ENCODE measurements at regions not wholly inside any gene's neighbourhood (a gene's known extent, or its start where the extent isn't known, plus 50 kb on each side); places are given as distances from the start of the nearest gene placed in this dataset.
"Not testable (repeated sequence)": the region's sequence is repeated elsewhere in the genome, so short reads cannot be mapped to it uniquely, and the experiment has no call there.

- no peaks in the 10 kb centered on the region for H3K36me3 Mint-ChIP-seq
- DNase-seq (ENCODE audit: extremely low spot score, unreplicated experiment), result no peak
- H3K9me3 Mint-ChIP-seq, result no peaks in the 10 kb centered on the region
- TF ChIP-seq, protein P1, sequence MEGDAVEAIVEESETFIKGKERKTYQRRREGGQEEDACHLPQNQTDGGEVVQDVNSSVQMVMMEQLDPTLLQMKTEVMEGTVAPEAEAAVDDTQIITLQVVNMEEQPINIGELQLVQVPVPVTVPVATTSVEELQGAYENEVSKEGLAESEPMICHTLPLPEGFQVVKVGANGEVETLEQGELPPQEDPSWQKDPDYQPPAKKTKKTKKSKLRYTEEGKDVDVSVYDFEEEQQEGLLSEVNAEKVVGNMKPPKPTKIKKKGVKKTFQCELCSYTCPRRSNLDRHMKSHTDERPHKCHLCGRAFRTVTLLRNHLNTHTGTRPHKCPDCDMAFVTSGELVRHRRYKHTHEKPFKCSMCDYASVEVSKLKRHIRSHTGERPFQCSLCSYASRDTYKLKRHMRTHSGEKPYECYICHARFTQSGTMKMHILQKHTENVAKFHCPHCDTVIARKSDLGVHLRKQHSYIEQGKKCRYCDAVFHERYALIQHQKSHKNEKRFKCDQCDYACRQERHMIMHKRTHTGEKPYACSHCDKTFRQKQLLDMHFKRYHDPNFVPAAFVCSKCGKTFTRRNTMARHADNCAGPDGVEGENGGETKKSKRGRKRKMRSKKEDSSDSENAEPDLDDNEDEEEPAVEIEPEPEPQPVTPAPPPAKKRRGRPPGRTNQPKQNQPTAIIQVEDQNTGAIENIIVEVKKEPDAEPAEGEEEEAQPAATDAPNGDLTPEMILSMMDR (conservative IDR thresholded peaks at IDR 0.05), result no peak
- no peak overlapping the region for H3K4me3 Mint-ChIP-seq
- H3K27me3 Mint-ChIP-seq, result peaks cover 3% of the 10 kb centered on the region
- peaks cover 5% of the 10 kb centered on the region for H3K4me1 Mint-ChIP-seq (ENCODE audit: unreplicated experiment)
- no peak overlapping the region for H3K27ac Mint-ChIP-seq
Measured at GRCh38 chr5:99438619-99439018, 509.8 kb upstream of the CHD1 start.

DNA sequence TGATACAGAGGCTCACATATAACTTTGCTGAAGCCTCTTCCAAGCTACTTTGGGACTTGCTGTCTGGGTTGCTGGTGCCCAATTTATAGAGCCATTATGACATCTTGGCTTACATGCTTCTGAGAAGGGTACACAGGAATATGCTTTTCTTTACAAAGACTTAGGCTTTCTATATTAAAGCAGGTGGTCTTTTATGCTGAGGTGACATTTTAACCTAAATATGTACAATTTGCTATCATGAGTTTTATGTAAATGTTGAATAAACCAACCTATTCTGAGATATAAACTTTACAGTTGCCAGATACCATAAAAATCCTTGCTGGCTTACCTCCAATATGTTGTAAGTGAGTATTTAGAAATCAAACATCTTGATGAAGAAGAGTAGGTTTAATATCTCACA lies 509.2 kb upstream of the CHD1 start:
- Mint-ChIP-seq H3K4me1 (ENCODE audit: unreplicated experiment) (peaks cover 5% of the 10 kb centered on the region), H3K27me3 (no peaks in the 10 kb centered on the region), H3K4me3 (no peak overlapping the region), H3K27ac (no peak overlapping the region), H3K36me3 (no peaks in the 10 kb centered on the region), H3K9me3 (no peaks in the 10 kb centered on the region)
- DNase-seq (ENCODE audit: extremely low spot score, unreplicated experiment), result no peak
- TF ChIP-seq, protein P1 (conservative IDR thresholded peaks at IDR 0.05), result no peak

- H3K27me3 Mint-ChIP-seq; H3K27ac Mint-ChIP-seq; H3K9me3 Mint-ChIP-seq; DNase-seq (ENCODE audit: extremely low spot score, unreplicated experiment); H3K4me3 Mint-ChIP-seq; H3K36me3 Mint-ChIP-seq; H3K4me1 Mint-ChIP-seq (ENCODE audit: unreplicated experiment): not testable (repeated sequence)
Measured at GRCh38 chr5:99423396-99423795, 494.6 kb upstream of the CHD1 start.

DNA sequence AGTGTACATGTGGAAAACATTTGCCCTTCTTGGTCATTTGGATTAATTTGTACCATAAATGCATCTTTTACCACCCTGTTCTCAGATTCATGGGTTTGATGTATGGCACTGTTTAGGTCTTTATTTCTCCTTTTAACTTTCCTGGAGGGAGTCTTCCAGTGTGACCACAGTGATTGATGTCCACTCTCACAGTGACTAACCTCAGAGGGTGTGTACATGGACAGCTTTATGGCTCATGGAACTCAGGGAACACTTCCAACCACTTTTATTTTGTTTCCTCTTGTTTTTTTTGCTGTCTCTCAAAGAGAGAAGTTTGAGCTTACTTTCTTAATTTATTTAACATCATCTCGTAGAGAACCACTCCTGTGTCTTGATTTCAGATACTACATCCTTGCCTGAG lies 489.8 kb upstream of the CHD1 start:
- not testable (repeated sequence) for H3K36me3 Mint-ChIP-seq; DNase-seq (ENCODE audit: extremely low spot score, unreplicated experiment); H3K27me3 Mint-ChIP-seq; H3K9me3 Mint-ChIP-seq; H3K4me3 Mint-ChIP-seq; H3K4me1 Mint-ChIP-seq (ENCODE audit: unreplicated experiment); H3K27ac Mint-ChIP-seq

- DNase-seq (ENCODE audit: extremely low spot score, unreplicated experiment); H3K4me1 Mint-ChIP-seq (ENCODE audit: unreplicated experiment); H3K27ac Mint-ChIP-seq; H3K4me3 Mint-ChIP-seq; H3K9me3 Mint-ChIP-seq; H3K36me3 Mint-ChIP-seq; H3K27me3 Mint-ChIP-seq: not testable (repeated sequence)
Measured at GRCh38 chr5:99410386-99410785, 481.6 kb upstream of the CHD1 start.

GRCh38 chr5:99404764-99405302 lies 476.0 kb upstream of the CHD1 start:
- H3K36me3 Mint-ChIP-seq, H3K27ac Mint-ChIP-seq: not testable (repeated sequence)

DNA sequence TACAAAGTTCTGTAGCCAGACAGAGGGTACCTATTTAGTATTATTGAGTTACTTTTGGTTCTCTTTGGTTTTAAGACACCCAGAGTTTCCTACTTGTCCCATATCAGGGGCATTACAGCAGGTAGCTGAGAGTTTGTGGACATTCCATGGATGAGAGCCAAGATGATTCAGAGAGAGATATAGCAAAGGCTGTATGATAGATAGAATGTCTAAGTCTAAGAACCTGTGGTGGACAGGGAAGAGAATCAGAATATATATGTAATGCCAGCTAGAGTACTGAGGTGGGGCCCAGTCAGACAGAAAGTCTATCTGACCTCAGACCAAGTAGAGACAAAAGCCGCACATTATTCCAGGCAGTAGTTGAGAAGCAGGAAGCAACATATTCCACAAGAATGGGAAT lies 471.8 kb upstream of the CHD1 start:
- not testable (repeated sequence) for DNase-seq (ENCODE audit: extremely low spot score, unreplicated experiment); H3K27ac Mint-ChIP-seq; H3K4me3 Mint-ChIP-seq; H3K27me3 Mint-ChIP-seq; H3K9me3 Mint-ChIP-seq; H3K36me3 Mint-ChIP-seq; H3K4me1 Mint-ChIP-seq (ENCODE audit: unreplicated experiment)

More at GRCh38 chr5:99404764-99405302, 476.0 kb upstream of the CHD1 start:
- not testable (repeated sequence) for H3K9me3 Mint-ChIP-seq; DNase-seq (ENCODE audit: extremely low spot score, unreplicated experiment); H3K4me3 Mint-ChIP-seq; H3K27me3 Mint-ChIP-seq; H3K4me1 Mint-ChIP-seq (ENCODE audit: unreplicated experiment)

GRCh38 chr5:99398976-99399375 lies 470.2 kb upstream of the CHD1 start:
- TF ChIP-seq, protein P1 (conservative IDR thresholded peaks at IDR 0.05), result no peak
- Mint-ChIP-seq H3K27me3 (no peaks in the 10 kb centered on the region), H3K36me3 (no peaks in the 10 kb centered on the region), H3K4me3 (no peak overlapping the region), H3K9me3 (no peaks in the 10 kb centered on the region), H3K4me1 (ENCODE audit: unreplicated experiment) (no peaks in the 10 kb centered on the region), H3K27ac (no peak overlapping the region)
- no peak for DNase-seq (ENCODE audit: extremely low spot score, unreplicated experiment)
